Chondrocyte (in vitro differentiated cells): ENCODE measurements at regions not wholly inside any gene's neighbourhood (a gene's known extent, or its start where the extent isn't known, plus 50 kb on each side); places are given as distances from the start of the nearest gene placed in this dataset.

Source experiments
- DNase-seq: peaks from one replicate; pipeline ENCODE4 v3.0.0; 2021; ENCODE audit warnings: mixed read lengths, low spot score
- H3K27ac Mint-ChIP-seq: one replicate; pipeline ENCODE4 v1.8.0; 2021; ENCODE audit warnings: mild to moderate bottlenecking, moderate library complexity, mixed read lengths; ENCODE audit not compliant: unreplicated experiment
- H3K27me3 Mint-ChIP-seq: 2 replicates; pipeline ENCODE4 v1.8.0; 2021; ENCODE audit warnings: low read depth, mixed read lengths
- H3K36me3 Mint-ChIP-seq: 2 replicates; pipeline ENCODE4 v1.8.0; 2021; ENCODE audit warnings: low read depth, mixed read lengths
- H3K4me1 Mint-ChIP-seq: 2 replicates; pipeline ENCODE4 v1.8.0; 2021; ENCODE audit warnings: low read depth, mild to moderate bottlenecking, mixed read lengths
- H3K4me3 Mint-ChIP-seq: one replicate; pipeline ENCODE4 v1.8.0; 2021; ENCODE audit warnings: mild to moderate bottlenecking, moderate library complexity, mixed read lengths; ENCODE audit not compliant: unreplicated experiment
- H3K9me3 Mint-ChIP-seq: 2 replicates; pipeline ENCODE4 v1.8.0; 2021; ENCODE audit warnings: low read depth, mixed read lengths
- CTCF ChIP-seq: fragments of 200-600 bp; sonication (generic); IDR thresholded peaks from 2 replicates; pipeline ENCODE4 v1.5.0; 2021; ENCODE audit warnings: antibody characterized with exemption, mild to moderate bottlenecking, moderate library complexity

- Mint-ChIP-seq H3K36me3 (no peaks in the 10 kb centered on the region), H3K4me3 (no peak overlapping the region), H3K9me3 (no peaks in the 10 kb centered on the region), H3K4me1 (no peaks in the 10 kb centered on the region), H3K27me3 (peaks cover 33% of the 10 kb centered on the region), H3K27ac (no peak overlapping the region)
- no peak for TF ChIP-seq CTCF
- DNase-seq = no peak
Measured at GRCh38 chr20:48531505-48531904, 296.3 kb downstream of the PREX1 start.

GRCh38 chr20:48530957-48531356, 296.8 kb downstream of the PREX1 start:
- Mint-ChIP-seq H3K4me3 (no peak overlapping the region), H3K36me3 (no peaks in the 10 kb centered on the region), H3K27me3 (peaks cover 33% of the 10 kb centered on the region), H3K27ac (no peak overlapping the region), H3K4me1 (no peaks in the 10 kb centered on the region), H3K9me3 (no peaks in the 10 kb centered on the region)
- no peak for TF ChIP-seq CTCF
- DNase-seq = no peak

- DNase-seq = no peak
- Mint-ChIP-seq H3K4me3 (no peak overlapping the region), H3K36me3 (no peaks in the 10 kb centered on the region), H3K27me3 (peaks cover 16% of the 10 kb centered on the region), H3K4me1 (no peaks in the 10 kb centered on the region), H3K9me3 (peaks cover under 1% of the 10 kb centered on the region), H3K27ac (no peak overlapping the region)
- TF ChIP-seq CTCF = no peak
Measured at GRCh38 chr20:48528346-48528745, 299.5 kb downstream of the PREX1 start.

GRCh38 chr20:48527771-48528170, 300.0 kb downstream of the PREX1 start:
- Mint-ChIP-seq H3K36me3 (no peaks in the 10 kb centered on the region), H3K9me3 (peaks cover 4% of the 10 kb centered on the region), H3K4me3 (no peak overlapping the region), H3K27me3 (peaks cover 17% of the 10 kb centered on the region), H3K4me1 (no peaks in the 10 kb centered on the region), H3K27ac (no peak overlapping the region)
- DNase-seq = no peak
- no peak for TF ChIP-seq CTCF

GRCh38 chr20:48526936-48527335, 300.9 kb downstream of the PREX1 start:
- no peaks in the 10 kb centered on the region for H3K4me1 Mint-ChIP-seq
- DNase-seq = no peak

More at GRCh38 chr20:48526936-48527335, 300.9 kb downstream of the PREX1 start:
- Mint-ChIP-seq H3K4me3 (no peak overlapping the region), H3K27ac (no peak overlapping the region), H3K36me3 (no peaks in the 10 kb centered on the region), H3K9me3 (peaks cover 4% of the 10 kb centered on the region), H3K27me3 (peaks cover 17% of the 10 kb centered on the region)
- TF ChIP-seq CTCF = no peak
